ENCODE measurements at regions not wholly inside any gene's neighbourhood (a gene's known extent, or its start where the extent isn't known, plus 50 kb on each side); places are given as distances from the start of the nearest gene placed in this dataset.

GRCh38 chr1:244953901-244954300 lies 89.6 kb upstream of the HNRNPU start:
- ChIA-PET CTCF (no interaction called here), POLR2A (interaction anchor here (0.6 kb wide), 1 partner anchor 32 kb away, joined by 3 read pairs; no protein-coding TSS in a partner anchor)
- TF ChIP-seq GABPB1 (CRISPR knock-in tag; IDR thresholded peaks at IDR 0.05) (no peak), PREB (CRISPR knock-in tag; IDR thresholded peaks at IDR 0.05; ENCODE audit: borderline replicate concordance) (no peak), ZNF219 (CRISPR knock-in tag; IDR thresholded peaks at IDR 0.05; ENCODE audit: borderline replicate concordance) (no peak), ZNF532 (CRISPR knock-in tag; IDR thresholded peaks at IDR 0.05; ENCODE audit: borderline replicate concordance) (no peak), IRF2 (CRISPR knock-in tag; IDR thresholded peaks at IDR 0.05; ENCODE audit: borderline replicate concordance, low read depth) (no peak), NFATC4 (CRISPR knock-in tag; IDR thresholded peaks at IDR 0.05) (no peak), KAT7 (CRISPR knock-in tag; IDR thresholded peaks at IDR 0.05; ENCODE audit: borderline replicate concordance) (no peak), MLX (CRISPR knock-in tag; IDR thresholded peaks at IDR 0.05) (no peak), ZNF281 (CRISPR knock-in tag; IDR thresholded peaks at IDR 0.05) (no peak), HMGA2 (CRISPR knock-in tag; IDR thresholded peaks at IDR 0.05) (no peak), ZMAT4 (CRISPR knock-in tag; IDR thresholded peaks at IDR 0.05) (no peak), CTCF (IDR thresholded peaks at IDR 0.05) (no peak), ARID4B (CRISPR knock-in tag; IDR thresholded peaks at IDR 0.05; ENCODE audit: borderline replicate concordance) (no peak), OVOL2 (CRISPR knock-in tag; IDR thresholded peaks at IDR 0.05; ENCODE audit: borderline replicate concordance) (no peak), JUN (CRISPR knock-in tag; IDR thresholded peaks at IDR 0.05) (no peak), ZNF423 (CRISPR knock-in tag; IDR thresholded peaks at IDR 0.05) (no peak), E2F4 (CRISPR knock-in tag; IDR thresholded peaks at IDR 0.05; ENCODE audit: borderline replicate concordance, low read depth) (no peak), ATF6 (CRISPR knock-in tag; IDR thresholded peaks at IDR 0.05) (no peak)
- Mint-ChIP-seq H3K36me3 (no peaks in the 10 kb centered on the region), H3K27me3 (ENCODE audit: low read depth) (no peaks in the 10 kb centered on the region), H3K4me1 (0 out of 2 replicates have a peak, but pooled peaks cover 3% of the 10 kb centered on the region), H3K9me3 (no peaks in the 10 kb centered on the region), H3K27ac (no peak overlapping the region), H3K4me3 (no peak overlapping the region)
- ATAC-seq (no peak), DNase-seq (ENCODE audit: low spot score) (no peak)
